ENCODE measurements at regions not wholly inside any gene's neighbourhood (a gene's known extent, or its start where the extent isn't known, plus 50 kb on each side); places are given as distances from the start of the nearest gene placed in this dataset.

- DNase-seq (ENCODE audit: low spot score) (no peak), ATAC-seq (no peak)
- CTCF ChIA-PET = no interaction called here
- Mint-ChIP-seq H3K27me3 (ENCODE audit: low read depth) (peaks cover 37% of the 10 kb centered on the region), H3K9me3 (peaks cover 78% of the 10 kb centered on the region), H3K4me3 (no peak overlapping the region), H3K36me3 (peaks cover 44% of the 10 kb centered on the region), H3K27ac (no peak overlapping the region), H3K4me1 (no peaks in the 10 kb centered on the region)
- POLR2A ChIA-PET = no interaction called here
- TF ChIP-seq FOXP4 (CRISPR knock-in tag; IDR thresholded peaks at IDR 0.05) (no peak), ZNF425 (CRISPR knock-in tag; conservative IDR thresholded peaks at IDR 0.05) (no peak), ZNF121 (CRISPR knock-in tag; IDR thresholded peaks at IDR 0.05) (no peak), SMAD4 (CRISPR knock-in tag; IDR thresholded peaks at IDR 0.05) (no peak), NFE2L1 (CRISPR knock-in tag; IDR thresholded peaks at IDR 0.05) (no peak), MAX (CRISPR knock-in tag; IDR thresholded peaks at IDR 0.05) (no peak), JAZF1 (CRISPR knock-in tag; IDR thresholded peaks at IDR 0.05) (no peak), AR (CRISPR knock-in tag; IDR thresholded peaks at IDR 0.05) (no peak), TEAD4 (CRISPR knock-in tag; IDR thresholded peaks at IDR 0.05) (no peak), ZNF532 (CRISPR knock-in tag; IDR thresholded peaks at IDR 0.05; ENCODE audit: borderline replicate concordance) (no peak), FOXJ3 (CRISPR knock-in tag; IDR thresholded peaks at IDR 0.05; ENCODE audit: borderline replicate concordance) (no peak), ELF4 (CRISPR knock-in tag; IDR thresholded peaks at IDR 0.05; ENCODE audit: low read depth) (no peak), CREM (CRISPR knock-in tag; IDR thresholded peaks at IDR 0.05) (no peak), E2F1 (CRISPR knock-in tag; IDR thresholded peaks at IDR 0.05) (no peak), AFF4 (CRISPR knock-in tag; IDR thresholded peaks at IDR 0.05; ENCODE audit: borderline replicate concordance) (no peak), ZNF396 (CRISPR knock-in tag; IDR thresholded peaks at IDR 0.05; ENCODE audit: borderline replicate concordance) (no peak)
- TF ChIP-seq, protein P1, sequence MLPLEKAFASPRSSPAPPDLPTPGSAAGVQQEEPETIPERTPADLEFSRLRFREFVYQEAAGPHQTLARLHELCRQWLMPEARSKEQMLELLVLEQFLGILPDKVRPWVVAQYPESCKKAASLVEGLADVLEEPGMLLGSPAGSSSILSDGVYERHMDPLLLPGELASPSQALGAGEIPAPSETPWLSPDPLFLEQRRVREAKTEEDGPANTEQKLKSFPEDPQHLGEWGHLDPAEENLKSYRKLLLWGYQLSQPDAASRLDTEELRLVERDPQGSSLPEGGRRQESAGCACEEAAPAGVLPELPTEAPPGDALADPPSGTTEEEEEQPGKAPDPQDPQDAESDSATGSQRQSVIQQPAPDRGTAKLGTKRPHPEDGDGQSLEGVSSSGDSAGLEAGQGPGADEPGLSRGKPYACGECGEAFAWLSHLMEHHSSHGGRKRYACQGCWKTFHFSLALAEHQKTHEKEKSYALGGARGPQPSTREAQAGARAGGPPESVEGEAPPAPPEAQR (CRISPR knock-in tag; IDR thresholded peaks at IDR 0.05) = no peak
- TF ChIP-seq, protein P2, sequence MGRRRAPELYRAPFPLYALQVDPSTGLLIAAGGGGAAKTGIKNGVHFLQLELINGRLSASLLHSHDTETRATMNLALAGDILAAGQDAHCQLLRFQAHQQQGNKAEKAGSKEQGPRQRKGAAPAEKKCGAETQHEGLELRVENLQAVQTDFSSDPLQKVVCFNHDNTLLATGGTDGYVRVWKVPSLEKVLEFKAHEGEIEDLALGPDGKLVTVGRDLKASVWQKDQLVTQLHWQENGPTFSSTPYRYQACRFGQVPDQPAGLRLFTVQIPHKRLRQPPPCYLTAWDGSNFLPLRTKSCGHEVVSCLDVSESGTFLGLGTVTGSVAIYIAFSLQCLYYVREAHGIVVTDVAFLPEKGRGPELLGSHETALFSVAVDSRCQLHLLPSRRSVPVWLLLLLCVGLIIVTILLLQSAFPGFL (CRISPR knock-in tag; IDR thresholded peaks at IDR 0.05; ENCODE audit: borderline replicate concordance) = no peak
Observed at GRCh38 chr12:56862264-56862663, 71.9 kb downstream of the SDR9C7 start.
